GM23338 (cell line): ENCODE measurements at regions not wholly inside any gene's neighbourhood (a gene's known extent, or its start where the extent isn't known, plus 50 kb on each side); places are given as distances from the start of the nearest gene placed in this dataset.

Experiments used
- ATAC-seq: fragments of 200-7000 bp; cut with Tn5 transposase; 3 replicates; pipeline ENCODE4 v1.9.1; 2020
- DNase-seq: peaks from one replicate; pipeline ENCODE4 v3.0.0-alpha.2; 2015; ENCODE audit warnings: low spot score
- H2AFZ ChIP-seq: fragments of 200-600 bp; sonication (generic); 2 replicates; pipeline ENCODE4 v1.8.0; 2016; ENCODE audit warnings: antibody characterized with exemption, mild to moderate bottlenecking, moderate library complexity
- H3F3A ChIP-seq: fragments of 200-600 bp; sonication (generic); replicated peaks from 2 replicates; pipeline ENCODE4 v1.8.0; 2017; ENCODE audit warnings: antibody characterized with exemption, mixed run types, low read depth
- H3K27ac ChIP-seq: fragments of 200-600 bp; sonication (generic); 2 replicates; pipeline ENCODE4 v1.6.1; 2016; ENCODE audit warnings: low read depth
- H3K27me3 ChIP-seq: fragments of 200-600 bp; sonication (generic); 2 replicates; pipeline ENCODE4 v1.8.0; 2016; ENCODE audit warnings: mild to moderate bottlenecking, mixed run types, moderate library complexity; ENCODE audit not compliant: insufficient read depth
- H3K36me3 ChIP-seq: fragments of 200-600 bp; sonication (generic); 2 replicates; pipeline ENCODE4 v1.8.0; 2016; ENCODE audit warnings: mild to moderate bottlenecking; ENCODE audit not compliant: insufficient read depth
- H3K4me1 ChIP-seq: fragments of 200-600 bp; sonication (generic); 2 replicates; pipeline ENCODE4 v1.8.0; 2016; ENCODE audit warnings: mild to moderate bottlenecking, moderate library complexity; ENCODE audit not compliant: insufficient read depth
- H3K4me2 ChIP-seq: fragments of 200-600 bp; sonication (generic); 2 replicates; pipeline ENCODE4 v1.7.1; 2017; ENCODE audit warnings: mixed run types
- H3K4me3 ChIP-seq: fragments of 200-600 bp; sonication (generic); 2 replicates; pipeline ENCODE4 v1.6.1; 2016; ENCODE audit warnings: mixed run types
- H3K79me2 ChIP-seq: fragments of 200-600 bp; sonication (generic); replicated peaks from 2 replicates; pipeline ENCODE4 v1.8.0; 2017; ENCODE audit warnings: mild to moderate bottlenecking; ENCODE audit not compliant: insufficient read depth
- H3K9me2 ChIP-seq: fragments of 200-600 bp; sonication (generic); 2 replicates; pipeline ENCODE4 v1.8.0; 2017; ENCODE audit not compliant: insufficient read depth
- H4K20me1 ChIP-seq: fragments of 200-600 bp; sonication (generic); replicated peaks from 2 replicates; pipeline ENCODE4 v1.8.0; 2017; ENCODE audit warnings: mild to moderate bottlenecking; ENCODE audit not compliant: insufficient read depth
- H3K27ac Mint-ChIP-seq: 2 replicates; pipeline ENCODE4 v1.8.0; 2020; ENCODE audit warnings: inconsistent platforms, mild to moderate bottlenecking, moderate library complexity, mixed read lengths
- H3K27me3 Mint-ChIP-seq: 3 replicates; pipeline ENCODE4 v1.8.0; 2022; ENCODE audit warnings: low read depth, mild to moderate bottlenecking, moderate library complexity, mixed read lengths, inconsistent platforms; ENCODE audit not compliant: insufficient read depth, poor library complexity
- H3K36me3 Mint-ChIP-seq: 3 replicates; pipeline ENCODE4 v1.8.0; 2021; ENCODE audit warnings: low read depth, mild to moderate bottlenecking, inconsistent platforms, moderate library complexity, mixed read lengths
- H3K4me1 Mint-ChIP-seq: 3 replicates; pipeline ENCODE4 v1.8.0; 2020; ENCODE audit warnings: mild to moderate bottlenecking, inconsistent platforms, mixed read lengths
- H3K4me3 Mint-ChIP-seq: 3 replicates; pipeline ENCODE4 v1.8.0; 2021; ENCODE audit warnings: moderate library complexity, mild to moderate bottlenecking, inconsistent platforms, mixed read lengths
- H3K9me3 Mint-ChIP-seq: 3 replicates; pipeline ENCODE4 v1.8.0; 2020; ENCODE audit warnings: moderate library complexity, mild to moderate bottlenecking, inconsistent platforms, mixed read lengths
- CREB1 ChIP-seq: fragments of 250-450 bp; sonication (Bioruptor Pico); IDR thresholded peaks from 2 replicates; pipeline ENCODE4 v1.5.0; 2020; ENCODE audit warnings: low read depth, mild to moderate bottlenecking, moderate library complexity
- CTCF ChIP-seq, 2 experiments: fragments of 200-600 bp in 1 of 2; sonication (generic) in 1 of 2; conservative IDR thresholded peaks; 2 replicates each; pipeline versions ENCODE4 v1.5.1 to v1.6.1; 2016 to 2017; ENCODE audit warnings: antibody characterized with exemption in 2 of 2, low read depth in 2 of 2, mild to moderate bottlenecking in 2 of 2, moderate library complexity in 1 of 2
- ETS1 ChIP-seq: IDR thresholded peaks from 2 replicates; pipeline ENCODE4 v1.6.1; 2016; ENCODE audit warnings: antibody characterized with exemption
- EZH2 ChIP-seq: fragments of 200-600 bp; sonication (generic); IDR thresholded peaks from one replicate; pipeline ENCODE4 v1.8.0; 2017; ENCODE audit warnings: antibody characterized with exemption, mild to moderate bottlenecking, low read depth; ENCODE audit not compliant: unreplicated experiment
- EZH2phosphoT487 ChIP-seq: fragments of 200-600 bp; sonication (generic); IDR thresholded peaks from one replicate; pipeline ENCODE4 v1.8.1; 2018; ENCODE audit warnings: antibody characterized with exemption; ENCODE audit not compliant: unreplicated experiment
- JUNB ChIP-seq: IDR thresholded peaks from one replicate; pipeline ENCODE4 v1.6.1; 2016; ENCODE audit warnings: antibody characterized with exemption; ENCODE audit not compliant: unreplicated experiment
- NANOG ChIP-seq: IDR thresholded peaks from 2 replicates; pipeline ENCODE4 v1.6.1; 2016; ENCODE audit warnings: antibody characterized with exemption, borderline replicate concordance
- POLR2AphosphoS5 ChIP-seq: IDR thresholded peaks from 2 replicates; pipeline ENCODE4 v1.6.1; 2016; ENCODE audit warnings: antibody characterized with exemption, low read depth
- REST ChIP-seq: IDR thresholded peaks from one replicate; pipeline ENCODE4 v1.6.1; 2018; ENCODE audit warnings: antibody characterized with exemption; ENCODE audit not compliant: unreplicated experiment
- STAT1 ChIP-seq: IDR thresholded peaks from one replicate; pipeline ENCODE4 v1.6.1; 2016; ENCODE audit warnings: antibody characterized with exemption; ENCODE audit not compliant: unreplicated experiment
- ZNF114 ChIP-seq: fragments of 250-450 bp; sonication (Bioruptor Pico); IDR thresholded peaks from 2 replicates; pipeline ENCODE4 v1.5.0; 2020; ENCODE audit warnings: mild to moderate bottlenecking, moderate library complexity
- ZNF331 ChIP-seq: fragments of 250-450 bp; sonication (Bioruptor Pico); IDR thresholded peaks from 2 replicates; pipeline ENCODE4 v1.5.0; 2020; ENCODE audit warnings: low read depth, mild to moderate bottlenecking, moderate library complexity
- ZNF462 ChIP-seq: fragments of 250-450 bp; sonication (Bioruptor Pico); IDR thresholded peaks from 2 replicates; pipeline ENCODE4 v1.5.0; 2020; ENCODE audit warnings: mild to moderate bottlenecking, moderate library complexity

GRCh38 chr2:139122711-139123158, 342.5 kb upstream of the NXPH2 start:
- Mint-ChIP-seq H3K36me3 (no peaks in the 10 kb centered on the region), H3K4me3 (no peak overlapping the region), H3K9me3 (no peaks in the 10 kb centered on the region), H3K4me1 (peaks cover 9% of the 10 kb centered on the region), H3K27ac (no peak overlapping the region; the same call in 1 of the 2 replicates), H3K27me3 (no peaks in the 10 kb centered on the region)
- no peak for TF ChIP-seq STAT1
- no peak for TF ChIP-seq CREB1
- no peak for TF ChIP-seq ZNF331 (CRISPR knock-in tag)
- TF ChIP-seq POLR2AphosphoS5 = no peak
- TF ChIP-seq ZNF462 = no peak
- no peak for TF ChIP-seq EZH2
- TF ChIP-seq REST = no peak
- no peak for TF ChIP-seq NANOG
- no peak for TF ChIP-seq JUNB
- no peak for TF ChIP-seq CTCF (conservative IDR thresholded peaks at IDR 0.05; ENCODE audit: low read depth in 2 of 2)
- TF ChIP-seq ZNF114 (CRISPR knock-in tag) = no peak
- no peak for TF ChIP-seq ETS1
- TF ChIP-seq EZH2phosphoT487 = no peak
- Histone ChIP-seq H3K4me2 (no peak overlapping the region), H3K27ac (no peak overlapping the region), H3F3A (no peaks in the 10 kb centered on the region), H2AFZ (no peak overlapping the region; the same call in 1 of the 2 replicates), H3K4me1 (no peaks in the 10 kb centered on the region), H3K4me3 (no peak overlapping the region), H4K20me1 (no peaks in the 10 kb centered on the region), H3K36me3 (no peaks in the 10 kb centered on the region), H3K79me2 (no peaks in the 10 kb centered on the region), H3K9me2 (no peaks in the 10 kb centered on the region), H3K27me3 (no peaks in the 10 kb centered on the region)
- peak; percentile 9 for DNase-seq
- no peak for ATAC-seq
